ENCODE measurements at regions not wholly inside any gene's neighbourhood (a gene's known extent, or its start where the extent isn't known, plus 50 kb on each side); places are given as distances from the start of the nearest gene placed in this dataset.
"Not testable (repeated sequence)": the region's sequence is repeated elsewhere in the genome, so short reads cannot be mapped to it uniquely, and the experiment has no call there.

- H3K9ac ChIP-seq (ENCODE audit: insufficient read length, low read depth): no peak overlapping the region
- no peak overlapping the region for H3K4me3 ChIP-seq (ENCODE audit: insufficient read length, low read depth)
- H3K4me1 ChIP-seq (ENCODE audit: insufficient read depth, insufficient read length): no peaks in the 10 kb centered on the region
- H3K9me3 ChIP-seq (ENCODE audit: insufficient read depth, low read length): no peaks in the 10 kb centered on the region; the same call in 1 of the 2 replicates
- DNase-seq (ENCODE audit: low read depth, low spot score): no peak
- H3K27me3 ChIP-seq (ENCODE audit: insufficient read depth, insufficient read length): no peaks in the 10 kb centered on the region
- no peak for TF ChIP-seq SUZ12 (IDR thresholded peaks at IDR 0.05; ENCODE audit: extremely low read depth, insufficient read depth, insufficient read length)
- no peak for TF ChIP-seq YY1 (IDR thresholded peaks at IDR 0.05; ENCODE audit: insufficient read depth, insufficient read length)
- no peaks in the 10 kb centered on the region for H3K36me3 ChIP-seq (ENCODE audit: insufficient read depth, insufficient read length, low read length)
Observed at GRCh38 chr6:170202416-170203135, 88.3 kb downstream of the DLL1 start.

- no peak overlapping the region for H3K4me3 ChIP-seq (ENCODE audit: insufficient read length, low read depth)
- no peaks in the 10 kb centered on the region for H3K27me3 ChIP-seq (ENCODE audit: insufficient read depth, insufficient read length)
- H3K9ac ChIP-seq (ENCODE audit: insufficient read length, low read depth): no peak overlapping the region
- DNase-seq (ENCODE audit: low read depth, low spot score): no peak
- H3K4me1 ChIP-seq (ENCODE audit: insufficient read depth, insufficient read length): no peaks in the 10 kb centered on the region
- no peaks in the 10 kb centered on the region for H3K36me3 ChIP-seq (ENCODE audit: insufficient read depth, insufficient read length, low read length)
- TF ChIP-seq YY1 (IDR thresholded peaks at IDR 0.05; ENCODE audit: insufficient read depth, insufficient read length) (no peak), ZNF274 (IDR thresholded peaks at IDR 0.05; ENCODE audit: low read depth, low read length) (no peak), SUZ12 (IDR thresholded peaks at IDR 0.05; ENCODE audit: extremely low read depth, insufficient read depth, insufficient read length) (no peak)
- H3K9me3 ChIP-seq (ENCODE audit: insufficient read depth, low read length): no peaks in the 10 kb centered on the region; the same call in 1 of the 2 replicates
Observed at GRCh38 chr6:170201361-170201760, 89.5 kb downstream of the DLL1 start.

DNA sequence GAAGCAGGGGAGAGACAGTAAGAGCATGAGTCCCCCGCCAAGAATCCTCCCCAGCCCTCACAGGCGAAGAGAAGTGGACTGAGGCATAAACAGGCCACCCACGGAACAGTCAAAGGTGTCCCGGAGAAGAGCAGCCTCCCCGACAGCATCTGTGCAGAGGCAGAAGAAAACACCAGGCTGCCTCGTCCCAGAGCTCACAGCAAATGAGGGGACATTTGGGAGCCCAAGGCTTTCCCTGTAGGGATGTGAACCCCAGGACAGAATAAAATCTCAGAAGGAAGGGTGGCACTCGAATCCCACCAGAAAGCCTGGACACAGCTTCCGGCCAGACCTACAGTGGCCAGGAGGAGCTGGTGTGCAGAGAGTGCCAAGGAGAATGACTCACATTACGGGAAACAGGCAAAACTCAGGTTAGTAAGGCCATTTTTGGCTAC, 90.4 kb downstream of the DLL1 start:
- no peaks in the 10 kb centered on the region for H3K4me1 ChIP-seq (ENCODE audit: insufficient read depth, insufficient read length)
- H3K9ac ChIP-seq (ENCODE audit: insufficient read length, low read depth): no peak overlapping the region
- DNase-seq (ENCODE audit: low read depth, low spot score): no peak
- H3K36me3 ChIP-seq (ENCODE audit: insufficient read depth, insufficient read length, low read length): no peaks in the 10 kb centered on the region
- H3K27me3 ChIP-seq (ENCODE audit: insufficient read depth, insufficient read length): no peaks in the 10 kb centered on the region
- no peak overlapping the region for H3K4me3 ChIP-seq (ENCODE audit: insufficient read length, low read depth)
- H3K9me3 ChIP-seq (ENCODE audit: insufficient read depth, low read length): peaks cover 7% of the 10 kb centered on the region
- no peak for TF ChIP-seq ZNF274 (IDR thresholded peaks at IDR 0.05; ENCODE audit: low read depth, low read length)
- TF ChIP-seq SUZ12 (IDR thresholded peaks at IDR 0.05; ENCODE audit: extremely low read depth, insufficient read depth, insufficient read length): no peak
- no peak for TF ChIP-seq YY1 (IDR thresholded peaks at IDR 0.05; ENCODE audit: insufficient read depth, insufficient read length)

GRCh38 chr6:170199716-170200115, 91.2 kb downstream of the DLL1 start:
- Histone ChIP-seq H3K36me3 (ENCODE audit: insufficient read depth, insufficient read length, low read length) (no peaks in the 10 kb centered on the region), H3K4me1 (ENCODE audit: insufficient read depth, insufficient read length) (no peaks in the 10 kb centered on the region), H3K9ac (ENCODE audit: insufficient read length, low read depth) (no peak overlapping the region), H3K4me3 (ENCODE audit: insufficient read length, low read depth) (no peak overlapping the region), H3K9me3 (ENCODE audit: insufficient read depth, low read length) (peaks cover 13% of the 10 kb centered on the region), H3K27me3 (ENCODE audit: insufficient read depth, insufficient read length) (no peaks in the 10 kb centered on the region)
- TF ChIP-seq YY1 (IDR thresholded peaks at IDR 0.05; ENCODE audit: insufficient read depth, insufficient read length): no peak
- no peak for TF ChIP-seq SUZ12 (IDR thresholded peaks at IDR 0.05; ENCODE audit: extremely low read depth, insufficient read depth, insufficient read length)
- no peak for TF ChIP-seq ZNF274 (IDR thresholded peaks at IDR 0.05; ENCODE audit: low read depth, low read length)
- DNase-seq (ENCODE audit: low read depth, low spot score): no peak

DNA sequence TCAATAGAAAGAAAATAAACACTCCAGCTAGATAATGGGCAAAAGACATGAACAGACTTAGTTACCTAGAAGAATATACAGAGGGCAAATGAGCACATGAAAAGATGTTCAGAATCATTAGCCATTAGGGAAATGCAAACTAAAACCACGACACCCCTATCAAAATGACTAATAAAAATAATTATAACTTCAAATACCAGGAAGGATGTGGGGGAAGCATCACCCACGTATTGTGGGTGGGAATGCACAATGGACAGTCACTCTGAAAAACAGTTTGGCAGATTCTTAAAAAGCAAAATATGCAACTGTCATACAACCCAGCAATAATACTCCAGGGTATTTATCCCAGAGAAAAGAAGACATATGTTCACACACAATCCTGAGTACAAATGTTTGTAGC, 92.6 kb downstream of the DLL1 start:
- H3K9me3 ChIP-seq (ENCODE audit: insufficient read depth, low read length): peaks cover 18% of the 10 kb centered on the region
- H3K9ac ChIP-seq (ENCODE audit: insufficient read length, low read depth): no peak overlapping the region
- H3K27me3 ChIP-seq (ENCODE audit: insufficient read depth, insufficient read length): no peaks in the 10 kb centered on the region
- no peaks in the 10 kb centered on the region for H3K36me3 ChIP-seq (ENCODE audit: insufficient read depth, insufficient read length, low read length)
- DNase-seq (ENCODE audit: low read depth, low spot score): no peak
- TF ChIP-seq ZNF274 (IDR thresholded peaks at IDR 0.05; ENCODE audit: low read depth, low read length) (no peak), SUZ12 (IDR thresholded peaks at IDR 0.05; ENCODE audit: extremely low read depth, insufficient read depth, insufficient read length) (no peak), YY1 (IDR thresholded peaks at IDR 0.05; ENCODE audit: insufficient read depth, insufficient read length) (no peak)
- no peak overlapping the region for H3K4me3 ChIP-seq (ENCODE audit: insufficient read length, low read depth)
- H3K4me1 ChIP-seq (ENCODE audit: insufficient read depth, insufficient read length): no peaks in the 10 kb centered on the region

GRCh38 chr6:170193326-170193821, 97.5 kb downstream of the DLL1 start:
- H3K36me3 ChIP-seq (ENCODE audit: insufficient read depth, insufficient read length, low read length): no peaks in the 10 kb centered on the region
- no peaks in the 10 kb centered on the region for H3K27me3 ChIP-seq (ENCODE audit: insufficient read depth, insufficient read length)
- no peak for TF ChIP-seq SUZ12 (IDR thresholded peaks at IDR 0.05; ENCODE audit: extremely low read depth, insufficient read depth, insufficient read length)
- no peak for TF ChIP-seq ZNF274 (IDR thresholded peaks at IDR 0.05; ENCODE audit: low read depth, low read length)
- TF ChIP-seq YY1 (IDR thresholded peaks at IDR 0.05; ENCODE audit: insufficient read depth, insufficient read length): no peak
- DNase-seq (ENCODE audit: low read depth, low spot score): no peak
- no peak overlapping the region for H3K4me3 ChIP-seq (ENCODE audit: insufficient read length, low read depth)
- peaks cover 18% of the 10 kb centered on the region for H3K9me3 ChIP-seq (ENCODE audit: insufficient read depth, low read length)
- no peaks in the 10 kb centered on the region for H3K4me1 ChIP-seq (ENCODE audit: insufficient read depth, insufficient read length)
- no peak overlapping the region for H3K9ac ChIP-seq (ENCODE audit: insufficient read length, low read depth)

GRCh38 chr6:170192905-170193304, 98.0 kb downstream of the DLL1 start:
- DNase-seq (ENCODE audit: low read depth, low spot score): no peak
- Histone ChIP-seq H3K36me3 (ENCODE audit: insufficient read depth, insufficient read length, low read length) (no peaks in the 10 kb centered on the region), H3K9ac (ENCODE audit: insufficient read length, low read depth) (no peak overlapping the region), H3K4me1 (ENCODE audit: insufficient read depth, insufficient read length) (no peaks in the 10 kb centered on the region), H3K4me3 (ENCODE audit: insufficient read length, low read depth) (no peak overlapping the region), H3K9me3 (ENCODE audit: insufficient read depth, low read length) (peaks cover 18% of the 10 kb centered on the region), H3K27me3 (ENCODE audit: insufficient read depth, insufficient read length) (no peaks in the 10 kb centered on the region)
- TF ChIP-seq ZNF274 (IDR thresholded peaks at IDR 0.05; ENCODE audit: low read depth, low read length) (no peak), YY1 (IDR thresholded peaks at IDR 0.05; ENCODE audit: insufficient read depth, insufficient read length) (no peak), SUZ12 (IDR thresholded peaks at IDR 0.05; ENCODE audit: extremely low read depth, insufficient read depth, insufficient read length) (no peak)

DNA sequence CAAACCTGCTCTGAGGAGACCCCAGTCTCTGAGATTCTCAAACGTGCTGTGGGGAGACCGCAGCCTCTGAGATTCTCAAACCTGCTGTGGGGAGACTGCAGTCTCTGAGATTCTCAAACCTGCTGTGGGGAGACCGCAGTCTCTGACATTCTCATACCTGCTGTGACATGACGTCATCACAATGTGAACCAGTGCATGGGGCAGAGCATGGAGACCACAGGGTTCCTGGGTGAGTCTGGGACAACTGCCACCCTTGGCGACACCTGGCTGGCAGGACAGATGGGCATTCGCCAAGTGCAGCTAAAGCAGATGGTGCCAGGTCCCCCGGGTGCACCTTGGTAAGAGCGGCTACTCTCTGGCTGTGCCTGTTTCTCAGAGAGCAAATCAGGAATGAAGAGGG, 98.8 kb downstream of the DLL1 start:
- not testable (repeated sequence) for H3K36me3 ChIP-seq (ENCODE audit: insufficient read depth, insufficient read length, low read length); H3K4me3 ChIP-seq (ENCODE audit: insufficient read length, low read depth); H3K4me1 ChIP-seq (ENCODE audit: insufficient read depth, insufficient read length); H3K27me3 ChIP-seq (ENCODE audit: insufficient read depth, insufficient read length); H3K9ac ChIP-seq (ENCODE audit: insufficient read length, low read depth); DNase-seq (ENCODE audit: low read depth, low spot score)
- peaks cover 18% of the 10 kb centered on the region for H3K9me3 ChIP-seq (ENCODE audit: insufficient read depth, low read length)

Measured in NT2/D1 (cell line).